Naive thymus-derived CD4-positive, alpha-beta T cell (primary cell): ENCODE measurements at regions not wholly inside any gene's neighbourhood (a gene's known extent, or its start where the extent isn't known, plus 50 kb on each side); places are given as distances from the start of the nearest gene placed in this dataset.
"Not testable (repeated sequence)": the region's sequence is repeated elsewhere in the genome, so short reads cannot be mapped to it uniquely, and the experiment has no call there.

Source experiments
- ATAC-seq: fragments of 150-1000 bp; cut with Tn5 transposase; 2 replicates; pipeline ENCODE4 v1.10.0; 2021; ENCODE audit warnings: mild to moderate bottlenecking, moderate library complexity
- CTCF ChIA-PET: fragments of 350-600 bp; sonication (Branson Sonifier 250); formaldehyde crosslinking; loops from one replicate; lab custom pipeline; 2021; ENCODE audit warnings: antibody characterized with exemption; lab: Charles Lee
- POLR2A ChIA-PET: fragments of 350-600 bp; sonication (Branson Sonifier 250); formaldehyde crosslinking; loops from one replicate; lab custom pipeline; 2021; ENCODE audit warnings: antibody characterized with exemption, inconsistent platforms; lab: Charles Lee
- DNase-seq, 9 donors: peaks; one replicate each; pipeline versions ENCODE4 v3.0.0 to v3.0.0-alpha.2; 2020 to 2022; ENCODE audit warnings: mixed read lengths in 1 of 9
- H3K27ac ChIP-seq: one replicate; pipeline ENCODE4 v1.7.0; 2013; ENCODE audit warnings: mild to moderate bottlenecking, low read depth, low read length, moderate library complexity
- H3K27me3 ChIP-seq, 2 donors: one replicate each; pipeline ENCODE4 v1.7.0; 2013; ENCODE audit warnings: low read length in 2 of 2, mild to moderate bottlenecking in 2 of 2, moderate library complexity in 2 of 2; ENCODE audit not compliant: control insufficient read depth in 2 of 2, insufficient read depth in 2 of 2
- H3K36me3 ChIP-seq, 3 experiments: 1 replicate in 2 of 3; 2 replicates in 1 of 3; pipeline ENCODE4 v1.7.0; 2013; ENCODE audit warnings: low read length in 3 of 3, mild to moderate bottlenecking in 3 of 3, moderate library complexity in 1 of 3; ENCODE audit not compliant: insufficient read depth in 3 of 3, control insufficient read depth in 2 of 3
- H3K4me1 ChIP-seq, 2 donors: one replicate each; pipeline ENCODE4 v1.7.0; 2013; ENCODE audit warnings: low read length in 2 of 2, mild to moderate bottlenecking in 2 of 2, moderate library complexity in 1 of 2; ENCODE audit not compliant: control insufficient read depth in 2 of 2, insufficient read depth in 2 of 2
- H3K4me3 ChIP-seq: 2 replicates; pipeline ENCODE4 v1.7.0; 2013; ENCODE audit warnings: mild to moderate bottlenecking, low read length
- H3K9me3 ChIP-seq, 3 experiments: 1 replicate in 2 of 3; 2 replicates in 1 of 3; pipeline ENCODE4 v1.7.0; 2013; ENCODE audit warnings: low read length in 3 of 3; ENCODE audit not compliant: control insufficient read depth in 2 of 3
- H3K27ac Mint-ChIP-seq, 9 donors: one replicate each; pipeline ENCODE4 v1.8.0; 2020 to 2022; ENCODE audit warnings: mixed read lengths in 9 of 9, mild to moderate bottlenecking in 8 of 9, moderate library complexity in 5 of 9, inconsistent platforms in 2 of 9
- H3K27me3 Mint-ChIP-seq, 5 donors: one replicate each; pipeline ENCODE4 v1.8.0; 2021 to 2022; ENCODE audit warnings: mixed read lengths in 5 of 5, mild to moderate bottlenecking in 1 of 5
- H3K36me3 Mint-ChIP-seq, 5 donors: one replicate each; pipeline ENCODE4 v1.8.0; 2020 to 2022; ENCODE audit warnings: mixed read lengths in 5 of 5, mild to moderate bottlenecking in 3 of 5, inconsistent platforms in 1 of 5
- H3K4me1 Mint-ChIP-seq, 7 donors: one replicate each; pipeline ENCODE4 v1.8.0; 2020 to 2022; ENCODE audit warnings: mixed read lengths in 7 of 7, mild to moderate bottlenecking in 3 of 7, inconsistent platforms in 1 of 7
- H3K4me3 Mint-ChIP-seq, 10 donors: one replicate each; pipeline ENCODE4 v1.8.0; 2020 to 2022; ENCODE audit warnings: mild to moderate bottlenecking in 10 of 10, mixed read lengths in 10 of 10, moderate library complexity in 6 of 10, inconsistent platforms in 2 of 10
- H3K9me3 Mint-ChIP-seq, 11 donors: one replicate each; pipeline ENCODE4 v1.8.0; 2020 to 2022; ENCODE audit warnings: mixed read lengths in 11 of 11, mild to moderate bottlenecking in 4 of 11, inconsistent platforms in 1 of 11, moderate library complexity in 1 of 11
- intact Hi-C, 2 donors: fragments of 100-400 bp; cut with micrococcal nuclease; formaldehyde crosslinking; loops; one replicate each; pipeline ENCODE4 v1.15.1; 2023

DNA sequence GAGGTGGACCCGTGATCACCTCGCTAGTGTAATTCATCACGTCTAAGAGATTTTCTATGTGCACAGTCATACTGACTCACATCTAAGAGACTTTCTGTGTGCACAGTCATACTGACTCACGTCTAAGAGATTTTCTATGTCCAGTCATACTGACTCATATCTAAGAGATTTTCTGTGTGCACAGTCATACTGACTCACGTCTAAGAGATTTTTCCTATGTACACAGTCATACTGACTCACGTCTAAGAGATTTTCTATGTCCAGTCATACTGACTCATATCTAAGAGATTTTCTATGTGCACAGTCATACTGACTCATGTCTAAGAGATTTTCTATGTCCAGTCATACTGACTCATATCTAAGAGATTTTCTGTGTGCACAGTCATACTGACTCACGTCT lies 443.8 kb downstream of the BRD1 start:
- not testable (repeated sequence) for H3K27ac Mint-ChIP-seq, H3K9me3 Mint-ChIP-seq

GRCh38 chr22:49382451-49382735 lies 445.3 kb downstream of the BRD1 start:
- no peak overlapping the region for H3K27ac Mint-ChIP-seq
- CTCF ChIA-PET, result no interaction called here

More for the DNA sequence above, 443.8 kb downstream of the BRD1 start:
- ATAC-seq, H3K4me3 Mint-ChIP-seq, H3K36me3 Mint-ChIP-seq, CTCF ChIA-PET, H3K27ac ChIP-seq, intact Hi-C loops, H3K4me1 Mint-ChIP-seq, DNase-seq, H3K27me3 ChIP-seq, H3K36me3 ChIP-seq, H3K9me3 ChIP-seq, POLR2A ChIA-PET, H3K4me3 ChIP-seq, H3K4me1 ChIP-seq: not testable (repeated sequence)
- H3K27me3 Mint-ChIP-seq, result peaks cover 5 to 33% (median 25%) of the 10 kb centered on the region in 5 donors

GRCh38 chr22:49381595-49382450 lies 445.9 kb downstream of the BRD1 start:
- DNase-seq (no peak), ATAC-seq (no peak)
- H3K4me3 ChIP-seq, result no peak overlapping the region
- H3K27me3 ChIP-seq, result no peaks in the 10 kb centered on the region
- no peaks in the 10 kb centered on the region for H3K4me1 Mint-ChIP-seq
- H3K9me3 ChIP-seq, result no peaks in the 10 kb centered on the region
- no peak overlapping the region for H3K27ac ChIP-seq
- no peak overlapping the region for H3K27ac Mint-ChIP-seq
- H3K27me3 Mint-ChIP-seq, result peaks cover 7 to 50% (median 40%) of the 10 kb centered on the region in 5 donors
- no peaks in the 10 kb centered on the region for H3K36me3 Mint-ChIP-seq
- intact Hi-C loops, result no loop called here
- H3K9me3 Mint-ChIP-seq, result peaks cover 0 to 4% (median 0%) of the 10 kb centered on the region in 11 donors
- no peaks in the 10 kb centered on the region for H3K4me1 ChIP-seq
- no peaks in the 10 kb centered on the region for H3K36me3 ChIP-seq
- ChIA-PET CTCF (no interaction called here), POLR2A (no interaction called here)
- no peak overlapping the region for H3K4me3 Mint-ChIP-seq

More at GRCh38 chr22:49382451-49382735, 445.3 kb downstream of the BRD1 start:
- ATAC-seq (no peak), DNase-seq (no peak)
- peaks cover 0 to 4% (median 0%) of the 10 kb centered on the region in 11 donors for H3K9me3 Mint-ChIP-seq
- no peak overlapping the region for H3K4me3 ChIP-seq
- no peaks in the 10 kb centered on the region for H3K36me3 Mint-ChIP-seq
- peaks cover 7 to 47% (median 36%) of the 10 kb centered on the region in 5 donors for H3K27me3 Mint-ChIP-seq
- no peak overlapping the region for H3K27ac ChIP-seq
- no peaks in the 10 kb centered on the region for H3K4me1 Mint-ChIP-seq
- POLR2A ChIA-PET, result no interaction called here
- intact Hi-C loops, result no loop called here
- no peaks in the 10 kb centered on the region for H3K27me3 ChIP-seq
- no peaks in the 10 kb centered on the region for H3K4me1 ChIP-seq
- no peaks in the 10 kb centered on the region for H3K9me3 ChIP-seq
- no peak overlapping the region for H3K4me3 Mint-ChIP-seq
- no peaks in the 10 kb centered on the region for H3K36me3 ChIP-seq

- Histone ChIP-seq H3K27ac (no peak overlapping the region), H3K4me3 (no peak overlapping the region), H3K36me3 (no peaks in the 10 kb centered on the region), H3K9me3 (no peaks in the 10 kb centered on the region), H3K4me1 (no peaks in the 10 kb centered on the region), H3K27me3 (no peaks in the 10 kb centered on the region)
- no peak for DNase-seq
- intact Hi-C loops, result no loop called here
- H3K27me3 Mint-ChIP-seq, result peaks cover 7 to 57% (median 40%) of the 10 kb centered on the region in 5 donors
- no peaks in the 10 kb centered on the region for H3K4me1 Mint-ChIP-seq
- no peak for ATAC-seq
- H3K27ac Mint-ChIP-seq, result no peak overlapping the region
- H3K4me3 Mint-ChIP-seq, result peak overlapping the region in 1 of 10 donors; percentile 7
- H3K9me3 Mint-ChIP-seq, result peaks cover 0 to 4% (median 0%) of the 10 kb centered on the region in 11 donors
- POLR2A ChIA-PET, result no interaction called here
- CTCF ChIA-PET, result no interaction called here
- H3K36me3 Mint-ChIP-seq, result no peaks in the 10 kb centered on the region
Measured at GRCh38 chr22:49380828-49381114, 446.9 kb downstream of the BRD1 start.

- H3K27me3 ChIP-seq, result no peaks in the 10 kb centered on the region
- H3K27ac ChIP-seq, result no peak overlapping the region
- ATAC-seq, result no peak
- Mint-ChIP-seq H3K4me1 (no peaks in the 10 kb centered on the region), H3K27me3 (peaks cover 7 to 58% (median 40%) of the 10 kb centered on the region in 5 donors), H3K27ac (no peak overlapping the region), H3K4me3 (no peak overlapping the region), H3K9me3 (peaks cover 0 to 4% (median 0%) of the 10 kb centered on the region in 11 donors), H3K36me3 (no peaks in the 10 kb centered on the region)
- intact Hi-C loops, result no loop called here
- no peaks in the 10 kb centered on the region for H3K4me1 ChIP-seq
- no peaks in the 10 kb centered on the region for H3K9me3 ChIP-seq
- no peak overlapping the region for H3K4me3 ChIP-seq
- POLR2A ChIA-PET, result no interaction called here
- CTCF ChIA-PET, result no interaction called here
- no peak for DNase-seq
- no peaks in the 10 kb centered on the region for H3K36me3 ChIP-seq
Measured at GRCh38 chr22:49380095-49380827, 447.4 kb downstream of the BRD1 start.

- H3K4me1 Mint-ChIP-seq, result no peaks in the 10 kb centered on the region
- DNase-seq (no peak), ATAC-seq (no peak)
- no peak overlapping the region for H3K27ac ChIP-seq
- no peaks in the 10 kb centered on the region for H3K36me3 ChIP-seq
- no peaks in the 10 kb centered on the region for H3K4me1 ChIP-seq
- H3K4me3 ChIP-seq, result no peak overlapping the region
- CTCF ChIA-PET, result no interaction called here
- no peaks in the 10 kb centered on the region for H3K27me3 ChIP-seq
- H3K9me3 ChIP-seq, result no peaks in the 10 kb centered on the region
- no peak overlapping the region for H3K4me3 Mint-ChIP-seq
- H3K36me3 Mint-ChIP-seq, result no peaks in the 10 kb centered on the region
- intact Hi-C loops, result no loop called here
- POLR2A ChIA-PET, result no interaction called here
- H3K9me3 Mint-ChIP-seq, result peaks cover 0 to 5% (median 0%) of the 10 kb centered on the region in 11 donors
- no peak overlapping the region for H3K27ac Mint-ChIP-seq
- peaks cover 7 to 47% (median 40%) of the 10 kb centered on the region in 5 donors for H3K27me3 Mint-ChIP-seq
Measured at GRCh38 chr22:49377306-49377705, 450.4 kb downstream of the BRD1 start.
